ENCODE measurements at regions not wholly inside any gene's neighbourhood (a gene's known extent, or its start where the extent isn't known, plus 50 kb on each side); places are given as distances from the start of the nearest gene placed in this dataset.

DNA sequence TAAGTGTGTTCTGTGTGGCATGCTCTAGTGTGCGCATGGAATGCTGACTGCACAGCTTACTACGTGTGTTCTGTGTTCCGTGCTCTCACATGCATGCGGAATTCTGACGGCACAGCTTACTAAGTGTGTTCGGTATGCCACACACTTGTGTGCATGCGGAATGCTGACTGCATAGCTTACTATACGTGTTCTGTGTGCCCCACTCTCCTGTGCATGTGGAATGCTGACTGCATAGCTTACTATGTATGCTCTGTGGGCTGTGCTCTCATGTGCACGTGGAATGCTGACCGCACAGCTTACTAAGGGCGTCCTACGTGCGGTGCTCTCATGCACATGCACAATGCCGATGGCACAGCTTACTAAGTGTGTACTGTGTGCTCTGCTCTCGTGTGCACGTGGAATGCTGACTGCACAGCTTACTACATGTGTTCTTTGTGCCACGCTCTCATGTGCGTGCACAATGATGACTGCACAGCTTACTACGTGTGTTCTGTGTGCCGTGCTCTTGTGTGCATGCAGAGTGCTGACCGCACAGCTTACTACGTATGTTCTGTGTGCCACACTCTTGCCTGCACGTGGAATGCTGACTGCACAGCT is 548.9 kb downstream of the IRX1 start:
- Histone ChIP-seq H3K27ac (no peak overlapping the region), H3K4me1 (no peaks in the 10 kb centered on the region), H3K27me3 (no peaks in the 10 kb centered on the region), H3K4me3 (no peak overlapping the region), H3K36me3 (no peaks in the 10 kb centered on the region), H3K9me3 (peaks cover 0 to 8% (median 4%) of the 10 kb centered on the region in 4 donors)
- no peak for TF ChIP-seq POLR2A (IDR thresholded peaks at IDR 0.05)
- no peak for TF ChIP-seq POLR2AphosphoS5 (IDR thresholded peaks at IDR 0.05)
- no peak for TF ChIP-seq CTCF (IDR thresholded peaks at IDR 0.05)
- no peak for TF ChIP-seq EP300 (IDR thresholded peaks at IDR 0.05)
- no peak for DNase-seq
- WGBS, 5 donors, result 88 to 93% (median 91%) methylated on average over 23 of the region's 23 CpGs
- intact Hi-C loops (cut with DNase I; ENCODE audit: low total_unique reads), result no loop called here

GRCh38 chr5:4145511-4145910 is 549.9 kb downstream of the IRX1 start:
- Histone ChIP-seq H3K27ac (no peak overlapping the region), H3K36me3 (no peaks in the 10 kb centered on the region), H3K27me3 (no peaks in the 10 kb centered on the region), H3K4me1 (no peaks in the 10 kb centered on the region), H3K4me3 (no peak overlapping the region), H3K9me3 (peaks cover 0 to 8% (median 2%) of the 10 kb centered on the region in 4 donors)
- TF ChIP-seq POLR2AphosphoS5 (IDR thresholded peaks at IDR 0.05), result no peak
- no peak for TF ChIP-seq POLR2A (IDR thresholded peaks at IDR 0.05)
- no peak for TF ChIP-seq CTCF (IDR thresholded peaks at IDR 0.05)
- no peak for TF ChIP-seq EP300 (IDR thresholded peaks at IDR 0.05)
- WGBS, 5 donors, result 80 to 89% (median 85%) methylated on average over 3 of the region's 3 CpGs
- intact Hi-C loops (cut with DNase I; ENCODE audit: low total_unique reads), result no loop called here
- no peak for DNase-seq

DNA sequence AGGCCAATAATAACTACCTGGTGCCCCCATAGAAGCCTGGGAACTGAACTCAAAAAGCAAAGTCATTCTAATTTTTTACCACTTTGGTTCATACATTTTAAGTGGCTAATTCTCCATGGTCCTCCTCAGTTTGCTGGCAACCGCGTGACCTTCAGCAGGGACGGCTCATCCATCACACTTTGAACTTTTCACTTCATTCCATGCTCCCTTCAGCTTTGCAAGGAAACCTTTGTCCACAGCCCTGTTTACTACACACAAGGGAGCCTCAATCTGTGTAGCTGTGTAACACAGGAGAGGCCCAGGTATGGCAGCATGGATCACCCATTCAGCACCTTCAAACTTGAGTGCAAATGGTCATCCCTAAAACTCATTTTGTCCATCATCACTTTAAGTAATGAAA is 552.4 kb downstream of the IRX1 start:
- no peak for DNase-seq
- 68 to 87% (median 72%) methylated on average over 3 of the region's 3 CpGs for WGBS, 5 donors
- TF ChIP-seq POLR2A (IDR thresholded peaks at IDR 0.05) (no peak), EP300 (IDR thresholded peaks at IDR 0.05) (no peak), CTCF (IDR thresholded peaks at IDR 0.05) (no peak), POLR2AphosphoS5 (IDR thresholded peaks at IDR 0.05) (no peak)
- H3K4me3 ChIP-seq, result no peak overlapping the region
- intact Hi-C loops (cut with DNase I; ENCODE audit: low total_unique reads), result no loop called here
- H3K9me3 ChIP-seq, result peaks cover 0 to 5% (median 0%) of the 10 kb centered on the region in 4 donors
- no peaks in the 10 kb centered on the region for H3K27me3 ChIP-seq
- H3K27ac ChIP-seq, result no peak overlapping the region
- no peaks in the 10 kb centered on the region for H3K36me3 ChIP-seq
- H3K4me1 ChIP-seq, result no peaks in the 10 kb centered on the region

DNA sequence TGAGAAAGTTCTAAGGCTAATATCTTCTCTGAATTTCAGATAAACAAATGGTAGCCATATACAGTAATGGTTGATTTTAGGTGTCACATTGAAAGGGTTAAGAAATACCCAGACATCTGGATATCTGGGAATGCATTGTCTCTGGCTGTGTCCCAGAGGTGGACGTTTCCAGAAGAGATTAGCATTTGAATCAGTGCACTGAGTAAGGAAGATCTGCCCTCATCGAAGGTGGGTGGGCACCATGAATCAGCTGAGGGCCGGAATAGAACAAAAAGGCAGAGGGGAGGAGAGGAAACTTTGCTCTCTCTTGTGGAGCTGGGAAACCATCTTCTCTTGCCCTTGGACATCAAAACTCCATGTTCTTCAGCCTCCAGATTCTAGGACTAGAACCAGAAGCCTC is 554.4 kb downstream of the IRX1 start:
- no peak overlapping the region for H3K27ac ChIP-seq
- no peak overlapping the region for H3K4me3 ChIP-seq
- intact Hi-C loops (cut with DNase I; ENCODE audit: low total_unique reads), result no loop called here
- H3K36me3 ChIP-seq, result no peaks in the 10 kb centered on the region
- H3K9me3 ChIP-seq, result peaks cover 0 to 13% (median 0%) of the 10 kb centered on the region in 4 donors
- no peak for DNase-seq
- H3K4me1 ChIP-seq, result no peaks in the 10 kb centered on the region
- TF ChIP-seq POLR2AphosphoS5 (IDR thresholded peaks at IDR 0.05), result no peak
- TF ChIP-seq EP300 (IDR thresholded peaks at IDR 0.05), result no peak
- no peak for TF ChIP-seq CTCF (IDR thresholded peaks at IDR 0.05)
- TF ChIP-seq POLR2A (IDR thresholded peaks at IDR 0.05), result no peak
- H3K27me3 ChIP-seq, result no peaks in the 10 kb centered on the region
- WGBS, 5 donors, result 49 to 61% (median 60%) methylated on average over 3 of the region's 3 CpGs
